ENCODE measurements at regions not wholly inside any gene's neighbourhood (a gene's known extent, or its start where the extent isn't known, plus 50 kb on each side); places are given as distances from the start of the nearest gene placed in this dataset.
"Not testable (repeated sequence)": the region's sequence is repeated elsewhere in the genome, so short reads cannot be mapped to it uniquely, and the experiment has no call there.

DNA sequence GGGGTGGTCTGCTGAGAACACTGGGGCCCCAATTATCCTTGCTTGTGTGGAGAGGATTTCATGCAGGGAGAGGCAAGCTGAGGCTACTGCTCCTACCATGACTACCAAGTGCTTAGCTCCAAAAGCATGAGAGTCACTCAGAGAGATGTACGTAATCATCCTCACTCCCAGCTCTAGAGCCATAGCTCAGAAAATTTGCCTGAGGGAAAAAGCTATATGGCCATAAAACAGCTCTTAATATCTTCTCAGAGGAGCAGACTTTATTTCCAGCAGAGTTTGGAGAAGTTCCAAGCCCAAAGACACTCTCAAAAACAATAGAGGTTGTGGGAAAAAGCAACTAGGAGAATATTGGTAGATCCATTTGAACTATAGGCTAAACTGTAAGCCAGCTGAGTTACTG is 106.4 kb upstream of the PBX1 start:
- TF ChIP-seq, protein P1, sequence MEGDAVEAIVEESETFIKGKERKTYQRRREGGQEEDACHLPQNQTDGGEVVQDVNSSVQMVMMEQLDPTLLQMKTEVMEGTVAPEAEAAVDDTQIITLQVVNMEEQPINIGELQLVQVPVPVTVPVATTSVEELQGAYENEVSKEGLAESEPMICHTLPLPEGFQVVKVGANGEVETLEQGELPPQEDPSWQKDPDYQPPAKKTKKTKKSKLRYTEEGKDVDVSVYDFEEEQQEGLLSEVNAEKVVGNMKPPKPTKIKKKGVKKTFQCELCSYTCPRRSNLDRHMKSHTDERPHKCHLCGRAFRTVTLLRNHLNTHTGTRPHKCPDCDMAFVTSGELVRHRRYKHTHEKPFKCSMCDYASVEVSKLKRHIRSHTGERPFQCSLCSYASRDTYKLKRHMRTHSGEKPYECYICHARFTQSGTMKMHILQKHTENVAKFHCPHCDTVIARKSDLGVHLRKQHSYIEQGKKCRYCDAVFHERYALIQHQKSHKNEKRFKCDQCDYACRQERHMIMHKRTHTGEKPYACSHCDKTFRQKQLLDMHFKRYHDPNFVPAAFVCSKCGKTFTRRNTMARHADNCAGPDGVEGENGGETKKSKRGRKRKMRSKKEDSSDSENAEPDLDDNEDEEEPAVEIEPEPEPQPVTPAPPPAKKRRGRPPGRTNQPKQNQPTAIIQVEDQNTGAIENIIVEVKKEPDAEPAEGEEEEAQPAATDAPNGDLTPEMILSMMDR (IDR thresholded peaks at IDR 0.05; ENCODE audit: control insufficient read depth, extremely low read depth, insufficient read depth), result no peak
- no peak overlapping the region for H3K4me3 ChIP-seq (ENCODE audit: low read depth, low read length)
- no peak for DNase-seq (ENCODE audit: low read depth)

DNA sequence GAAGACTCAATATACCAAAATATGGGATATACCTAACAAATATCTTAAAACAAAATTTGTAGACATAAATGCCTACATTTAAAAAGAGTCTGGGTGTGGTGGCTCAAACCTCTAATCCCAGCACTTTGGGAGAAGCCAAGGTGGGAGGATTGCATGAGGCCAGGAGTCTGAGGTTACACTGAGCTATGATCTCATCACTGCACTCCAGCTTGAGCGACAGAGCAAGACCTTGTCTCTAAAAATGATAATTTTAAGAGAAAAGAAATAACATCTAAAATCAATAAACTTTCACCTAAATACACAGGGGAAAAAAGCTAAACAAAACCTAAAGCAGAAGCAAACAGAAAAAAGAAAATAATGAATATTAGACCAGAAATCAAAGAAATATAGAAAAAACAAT is 102.7 kb upstream of the PBX1 start:
- TF ChIP-seq, protein P1 (IDR thresholded peaks at IDR 0.05; ENCODE audit: control insufficient read depth, extremely low read depth, insufficient read depth), result no peak
- DNase-seq (ENCODE audit: low read depth), result no peak
- no peak overlapping the region for H3K4me3 ChIP-seq (ENCODE audit: low read depth, low read length)

DNA sequence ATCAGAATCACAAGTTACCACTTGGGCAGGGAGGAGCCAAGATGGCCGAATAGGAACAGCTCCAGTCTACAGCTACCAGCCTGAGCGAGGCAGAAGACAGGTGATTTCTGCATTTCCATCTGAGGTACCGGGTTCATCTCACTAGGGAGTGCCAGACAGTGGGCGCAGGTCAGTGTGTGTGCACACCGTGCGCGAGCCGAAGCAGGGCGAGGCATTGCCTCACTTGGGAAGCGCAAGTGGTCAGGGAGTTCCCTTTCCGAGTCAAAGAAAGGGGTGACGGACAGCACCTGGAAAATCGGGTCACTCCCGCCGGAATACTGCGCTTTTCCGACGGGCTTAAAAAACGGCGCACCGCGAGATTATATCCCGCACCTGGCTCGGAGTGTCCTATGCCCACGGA is 99.8 kb upstream of the PBX1 start:
- not testable (repeated sequence) for H3K4me3 ChIP-seq (ENCODE audit: low read depth, low read length); DNase-seq (ENCODE audit: low read depth)

DNA sequence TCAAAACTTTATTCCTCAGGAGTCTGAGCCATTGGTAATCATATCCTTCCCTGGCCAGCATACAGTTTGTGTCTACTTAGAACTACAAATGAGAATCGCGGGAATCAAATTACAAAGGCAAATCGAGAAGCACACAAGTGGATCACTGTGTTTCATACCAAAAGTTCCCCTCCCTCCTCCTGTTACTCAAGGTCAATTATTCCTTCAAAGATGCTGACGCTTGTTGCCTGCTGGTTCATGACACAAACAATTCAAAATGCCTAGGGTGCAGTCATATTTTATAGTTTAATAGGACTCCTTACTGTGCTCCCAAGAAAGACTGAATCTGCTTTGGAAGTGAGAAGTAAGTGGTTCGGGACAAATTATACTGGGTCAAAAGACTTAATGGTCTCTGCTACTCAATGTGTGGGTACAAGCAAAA is 93.0 kb upstream of the PBX1 start:
- no peak for DNase-seq (ENCODE audit: low read depth)
- TF ChIP-seq, protein P1 (IDR thresholded peaks at IDR 0.05; ENCODE audit: control insufficient read depth, extremely low read depth, insufficient read depth), result no peak
- H3K4me3 ChIP-seq (ENCODE audit: low read depth, low read length), result no peak overlapping the region

DNA sequence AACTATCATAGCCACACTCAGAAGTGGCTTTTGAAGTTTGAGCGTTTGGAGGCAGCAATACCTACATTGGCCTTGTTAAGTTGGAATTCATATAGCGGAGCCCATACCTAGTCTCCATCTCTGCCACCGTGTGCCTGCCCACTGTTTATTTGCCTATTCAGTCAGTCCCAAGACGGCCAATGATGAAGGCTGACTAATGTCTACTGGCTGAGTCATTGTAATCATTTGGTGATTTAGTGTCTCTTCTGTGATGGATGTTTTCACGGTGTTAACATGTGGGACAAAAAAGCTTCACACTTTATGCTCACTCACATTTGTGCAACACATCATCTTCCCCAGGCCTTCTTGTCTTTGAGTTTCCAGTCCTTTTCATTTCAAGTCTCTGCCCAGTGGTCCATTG is 92.6 kb upstream of the PBX1 start:
- TF ChIP-seq, protein P1 (IDR thresholded peaks at IDR 0.05; ENCODE audit: control insufficient read depth, extremely low read depth, insufficient read depth), result no peak
- no peak overlapping the region for H3K4me3 ChIP-seq (ENCODE audit: low read depth, low read length)
- no peak for DNase-seq (ENCODE audit: low read depth)

DNA sequence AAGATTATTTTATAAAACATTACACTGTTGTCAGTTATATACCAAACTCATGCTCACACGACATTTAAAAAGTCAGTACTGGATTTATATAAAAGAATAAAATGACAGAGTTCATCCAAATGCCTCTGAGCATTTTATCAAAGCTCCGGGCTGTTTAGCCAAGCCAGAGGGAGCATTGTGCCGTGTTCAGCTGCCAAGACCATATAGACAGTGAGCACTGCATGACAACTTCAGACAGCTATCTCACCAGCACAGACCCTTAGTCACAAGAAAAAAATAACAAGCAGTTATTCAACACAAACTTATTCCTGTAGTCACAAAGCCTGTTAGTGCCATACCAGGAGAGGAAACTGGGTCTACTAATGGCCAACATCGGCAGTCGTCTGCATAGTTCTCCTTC is 88.0 kb upstream of the PBX1 start:
- TF ChIP-seq, protein P1 (IDR thresholded peaks at IDR 0.05; ENCODE audit: control insufficient read depth, extremely low read depth, insufficient read depth), result no peak
- no peak overlapping the region for H3K4me3 ChIP-seq (ENCODE audit: low read depth, low read length)
- DNase-seq (ENCODE audit: low read depth), result no peak

DNA sequence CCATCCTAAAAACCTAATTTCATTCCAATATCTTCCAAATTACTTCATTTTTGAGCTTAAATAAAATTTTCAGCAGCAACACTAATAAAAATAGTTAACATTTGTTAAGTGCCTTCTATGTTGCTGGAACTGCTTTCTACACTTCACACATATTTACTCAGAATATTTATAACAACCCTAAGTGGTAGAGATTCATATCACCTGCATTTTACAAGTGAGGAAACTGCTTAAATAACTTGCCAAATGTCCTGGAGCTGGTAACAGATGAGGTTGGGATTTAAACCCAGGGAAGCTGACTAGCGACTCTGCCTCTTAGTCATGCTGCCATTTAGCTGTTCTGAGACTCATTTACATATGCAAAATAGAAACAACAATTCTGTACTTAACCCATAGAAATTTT is 86.1 kb upstream of the PBX1 start:
- no peak overlapping the region for H3K4me3 ChIP-seq (ENCODE audit: low read depth, low read length)
- TF ChIP-seq, protein P1 (IDR thresholded peaks at IDR 0.05; ENCODE audit: control insufficient read depth, extremely low read depth, insufficient read depth), result no peak
- peak; percentile 51 for DNase-seq (ENCODE audit: low read depth)

DNA sequence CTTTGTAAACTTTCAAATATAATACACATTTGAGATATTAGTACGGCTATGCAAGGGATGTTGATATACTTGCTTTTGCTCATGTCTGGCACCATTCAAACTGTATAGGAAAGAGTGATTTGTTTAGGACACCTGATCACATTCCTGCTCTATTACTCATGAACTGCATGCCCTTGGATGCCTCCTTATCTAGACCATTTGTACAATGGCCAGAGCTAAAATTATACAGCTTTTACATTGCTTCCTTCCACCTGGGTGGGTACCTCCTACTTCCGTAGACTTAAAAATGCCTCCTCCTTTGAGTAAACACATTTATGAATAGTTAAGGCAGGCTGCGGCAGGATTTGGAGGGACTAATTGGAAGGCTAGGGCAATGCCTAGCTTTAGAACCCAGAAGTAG is 85.4 kb upstream of the PBX1 start:
- no peak for DNase-seq (ENCODE audit: low read depth)

More for the DNA sequence above, 85.4 kb upstream of the PBX1 start:
- H3K4me3 ChIP-seq (ENCODE audit: low read depth, low read length), result no peak overlapping the region
- TF ChIP-seq, protein P1 (IDR thresholded peaks at IDR 0.05; ENCODE audit: control insufficient read depth, extremely low read depth, insufficient read depth), result no peak
